ENCODE measurements at regions not wholly inside any gene's neighbourhood (a gene's known extent, or its start where the extent isn't known, plus 50 kb on each side); places are given as distances from the start of the nearest gene placed in this dataset.
"Not testable (repeated sequence)": the region's sequence is repeated elsewhere in the genome, so short reads cannot be mapped to it uniquely, and the experiment has no call there.

GRCh38 chr3:144477593-144477992 lies 506.0 kb downstream of the DIPK2A start:
- POLR2A ChIA-PET: no interaction called here
- ATAC-seq (no peak), DNase-seq (no peak)
- Mint-ChIP-seq H3K4me1 (no peaks in the 10 kb centered on the region), H3K9me3 (peaks cover 0 to 2% (median 0%) of the 10 kb centered on the region in 9 donors), H3K27me3 (peaks cover 0 to 4% (median 0%) of the 10 kb centered on the region in 5 donors), H3K36me3 (no peaks in the 10 kb centered on the region), H3K27ac (no peak overlapping the region), H3K4me3 (no peak overlapping the region)

DNA sequence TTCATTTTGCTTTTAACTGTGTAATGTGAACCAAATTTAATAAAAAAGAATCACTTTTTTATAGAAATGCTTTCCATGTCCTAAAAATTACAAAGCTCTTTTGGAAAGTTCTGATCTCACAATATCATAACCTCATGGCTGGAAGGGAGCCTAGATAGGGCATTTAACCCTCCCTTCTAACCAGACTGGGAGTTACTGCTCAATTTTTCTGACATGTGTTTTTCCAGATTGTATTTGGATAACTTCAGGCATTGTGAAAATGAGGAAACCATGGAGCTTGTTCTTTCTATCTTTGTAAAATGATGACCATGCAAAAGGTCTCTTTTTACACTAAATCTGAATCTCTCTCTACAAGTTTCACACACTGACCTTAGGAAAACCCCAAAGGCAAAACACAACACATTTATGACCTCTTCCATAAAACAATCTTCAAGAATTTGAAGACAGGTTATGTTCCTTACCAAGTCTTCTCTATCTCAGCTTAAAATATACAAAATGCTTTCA lies 508.8 kb downstream of the DIPK2A start:
- DNase-seq (no peak), ATAC-seq (no peak)
- Mint-ChIP-seq H3K9me3 (peaks cover 0 to 2% (median 0%) of the 10 kb centered on the region in 9 donors), H3K36me3 (no peaks in the 10 kb centered on the region), H3K27ac (no peak overlapping the region), H3K27me3 (peaks cover 0 to 4% (median 0%) of the 10 kb centered on the region in 5 donors), H3K4me3 (no peak overlapping the region), H3K4me1 (no peaks in the 10 kb centered on the region)
- POLR2A ChIA-PET: no interaction called here

GRCh38 chr3:144482876-144483275 lies 511.3 kb downstream of the DIPK2A start:
- peaks cover 0 to 2% (median 0%) of the 10 kb centered on the region in 5 donors for H3K27me3 Mint-ChIP-seq
- POLR2A ChIA-PET: no interaction called here

GRCh38 chr3:144487011-144487410 lies 515.4 kb downstream of the DIPK2A start:
- Mint-ChIP-seq H3K36me3 (no peaks in the 10 kb centered on the region), H3K27ac (no peak overlapping the region), H3K9me3 (no peaks in the 10 kb centered on the region), H3K27me3 (peaks cover 0 to 8% (median 0%) of the 10 kb centered on the region in 5 donors), H3K4me3 (no peak overlapping the region), H3K4me1 (no peaks in the 10 kb centered on the region)
- no peak for ATAC-seq
- POLR2A ChIA-PET: no interaction called here
- DNase-seq: no peak

More at GRCh38 chr3:144482876-144483275, 511.3 kb downstream of the DIPK2A start:
- Mint-ChIP-seq H3K9me3 (peaks cover 0 to 2% (median 0%) of the 10 kb centered on the region in 9 donors), H3K4me3 (no peak overlapping the region), H3K4me1 (no peaks in the 10 kb centered on the region), H3K27ac (no peak overlapping the region), H3K36me3 (no peaks in the 10 kb centered on the region)
- ATAC-seq: no peak
- DNase-seq: no peak

DNA sequence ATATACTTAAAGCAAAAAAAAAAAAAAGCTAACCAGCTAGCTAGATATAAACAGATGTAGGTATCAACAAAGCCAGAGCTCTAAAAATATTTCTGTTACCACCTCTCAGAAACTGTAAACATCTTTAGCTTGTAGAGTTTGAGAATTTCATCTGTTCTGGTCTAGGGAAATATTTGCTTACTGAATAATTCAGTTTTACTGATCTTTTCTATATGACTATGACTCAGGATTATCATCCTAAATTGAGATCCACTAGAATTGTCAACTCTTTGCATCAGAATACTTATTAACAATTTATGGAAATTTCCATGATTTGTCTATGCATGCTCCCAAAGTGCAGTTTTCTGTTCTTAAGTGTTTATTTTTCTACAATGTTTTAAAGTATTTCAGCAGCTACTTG lies 517.3 kb downstream of the DIPK2A start:
- H3K4me3 Mint-ChIP-seq: no peak overlapping the region
- H3K27me3 Mint-ChIP-seq: peaks cover 0 to 8% (median 0%) of the 10 kb centered on the region in 5 donors
- ATAC-seq (no peak), DNase-seq (no peak)
- no peaks in the 10 kb centered on the region for H3K9me3 Mint-ChIP-seq
- POLR2A ChIA-PET: no interaction called here
- H3K4me1 Mint-ChIP-seq: no peaks in the 10 kb centered on the region
- no peak overlapping the region for H3K27ac Mint-ChIP-seq
- no peaks in the 10 kb centered on the region for H3K36me3 Mint-ChIP-seq

- Mint-ChIP-seq H3K9me3 (no peaks in the 10 kb centered on the region), H3K27me3 (peaks cover 0 to 8% (median 0%) of the 10 kb centered on the region in 5 donors), H3K36me3 (no peaks in the 10 kb centered on the region), H3K4me3 (no peak overlapping the region), H3K4me1 (no peaks in the 10 kb centered on the region), H3K27ac (no peak overlapping the region)
- POLR2A ChIA-PET: no interaction called here
- DNase-seq (no peak), ATAC-seq (no peak)
Measured at GRCh38 chr3:144491333-144491732, 519.7 kb downstream of the DIPK2A start.

- H3K36me3 Mint-ChIP-seq, H3K27me3 Mint-ChIP-seq, H3K4me1 Mint-ChIP-seq, POLR2A ChIA-PET, H3K4me3 Mint-ChIP-seq, H3K27ac Mint-ChIP-seq, H3K9me3 Mint-ChIP-seq, ATAC-seq, DNase-seq: not testable (repeated sequence)
Measured at GRCh38 chr3:144494651-144495050, 523.0 kb downstream of the DIPK2A start.

GRCh38 chr3:144496141-144496835 lies 524.7 kb downstream of the DIPK2A start:
- H3K36me3 Mint-ChIP-seq: no peaks in the 10 kb centered on the region
- POLR2A ChIA-PET: no interaction called here
- no peak overlapping the region for H3K27ac Mint-ChIP-seq
- H3K9me3 Mint-ChIP-seq: peaks cover 0 to 2% (median 0%) of the 10 kb centered on the region in 9 donors
- no peaks in the 10 kb centered on the region for H3K4me1 Mint-ChIP-seq
- ATAC-seq (no peak), DNase-seq (no peak)
- peaks cover 0 to 6% (median 0%) of the 10 kb centered on the region in 5 donors for H3K27me3 Mint-ChIP-seq
- H3K4me3 Mint-ChIP-seq: no peak overlapping the region

DNA sequence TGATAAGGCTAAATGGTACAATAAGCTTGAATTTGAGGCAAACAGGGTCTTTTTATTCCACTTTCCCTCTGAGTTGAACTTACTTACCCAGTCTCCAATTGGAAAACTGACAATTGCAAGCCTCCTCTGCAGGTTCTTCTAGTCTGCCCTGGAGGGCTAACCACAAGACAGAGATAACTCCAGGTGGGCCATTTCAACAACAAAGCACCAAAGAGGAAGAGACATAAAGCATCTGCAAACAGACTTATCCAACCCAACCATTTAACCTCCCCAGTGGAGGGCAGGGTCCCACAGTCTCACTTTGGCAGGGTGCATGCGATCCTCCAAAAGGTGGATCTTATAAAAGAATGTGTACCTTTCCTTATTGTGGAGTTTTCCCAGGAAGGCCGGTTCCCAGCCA lies 525.8 kb downstream of the DIPK2A start:
- Mint-ChIP-seq H3K9me3 (peaks cover 0 to 2% (median 0%) of the 10 kb centered on the region in 9 donors), H3K27me3 (peaks cover 0 to 3% (median 0%) of the 10 kb centered on the region in 5 donors), H3K4me1 (no peaks in the 10 kb centered on the region), H3K36me3 (no peaks in the 10 kb centered on the region), H3K4me3 (no peak overlapping the region), H3K27ac (no peak overlapping the region)
- POLR2A ChIA-PET: no interaction called here
- DNase-seq (no peak), ATAC-seq (no peak)

GRCh38 chr3:144499001-144499930 lies 527.6 kb downstream of the DIPK2A start:
- POLR2A ChIA-PET: no interaction called here

DNA sequence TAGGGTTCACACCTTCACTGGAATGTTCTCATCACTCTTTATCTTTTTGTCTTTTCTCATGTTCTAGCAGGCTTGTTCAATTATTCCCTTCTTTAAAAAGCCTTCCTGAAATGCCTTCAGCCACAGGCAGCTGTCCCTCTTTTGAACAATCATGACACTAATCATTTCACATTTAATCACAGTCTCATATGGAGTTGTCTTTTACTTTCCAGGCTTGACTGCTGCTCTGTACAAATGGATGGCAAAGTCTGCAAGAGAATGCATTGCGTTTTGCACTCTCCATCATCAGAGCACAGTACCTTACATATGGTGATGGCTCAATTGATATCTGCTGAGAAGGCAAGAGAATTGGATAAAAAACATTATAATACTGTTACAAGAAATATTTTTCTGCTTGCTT lies 529.8 kb downstream of the DIPK2A start:
- Mint-ChIP-seq H3K9me3 (peaks cover 0 to 2% (median 0%) of the 10 kb centered on the region in 9 donors), H3K36me3 (no peaks in the 10 kb centered on the region), H3K4me3 (no peak overlapping the region), H3K27me3 (peaks cover 0 to 10% (median 0%) of the 10 kb centered on the region in 5 donors), H3K4me1 (no peaks in the 10 kb centered on the region), H3K27ac (no peak overlapping the region)
- DNase-seq (no peak), ATAC-seq (no peak)
- POLR2A ChIA-PET: no interaction called here

More at GRCh38 chr3:144499001-144499930, 527.6 kb downstream of the DIPK2A start:
- Mint-ChIP-seq H3K36me3 (no peaks in the 10 kb centered on the region), H3K9me3 (peaks cover 0 to 2% (median 0%) of the 10 kb centered on the region in 9 donors), H3K4me3 (no peak overlapping the region), H3K4me1 (no peaks in the 10 kb centered on the region), H3K27me3 (peaks cover 0 to 10% (median 0%) of the 10 kb centered on the region in 5 donors), H3K27ac (no peak overlapping the region)
- DNase-seq (no peak), ATAC-seq (no peak)

GRCh38 chr3:144502402-144502801 lies 530.8 kb downstream of the DIPK2A start:
- H3K36me3 Mint-ChIP-seq: no peaks in the 10 kb centered on the region
- H3K27ac Mint-ChIP-seq: no peak overlapping the region
- peaks cover 0 to 10% (median 0%) of the 10 kb centered on the region in 5 donors for H3K27me3 Mint-ChIP-seq
- no peaks in the 10 kb centered on the region for H3K4me1 Mint-ChIP-seq
- H3K9me3 Mint-ChIP-seq: peaks cover 0 to 2% (median 0%) of the 10 kb centered on the region in 9 donors
- DNase-seq (no peak), ATAC-seq (no peak)
- no peak overlapping the region for H3K4me3 Mint-ChIP-seq
- POLR2A ChIA-PET: no interaction called here

DNA sequence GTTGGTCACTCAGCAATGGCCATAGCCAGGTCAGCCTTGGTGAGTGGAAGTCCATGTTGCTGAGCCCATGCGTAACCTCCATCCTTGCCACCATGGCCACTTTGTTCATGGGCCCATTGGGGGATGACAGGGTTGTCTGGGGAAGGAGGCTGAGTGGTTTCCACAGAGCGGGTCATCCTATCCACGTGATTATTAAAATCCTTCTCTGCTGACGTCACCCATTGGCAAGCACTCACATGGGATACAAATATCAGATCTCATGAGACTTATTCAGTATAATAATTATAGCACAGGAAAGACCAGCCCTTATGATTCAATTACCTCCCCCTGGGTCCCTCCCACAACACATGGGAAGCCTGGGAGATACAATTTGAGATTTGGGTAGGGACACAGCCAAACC lies 534.8 kb downstream of the DIPK2A start:
- POLR2A ChIA-PET, H3K27ac Mint-ChIP-seq, H3K9me3 Mint-ChIP-seq, DNase-seq, H3K4me3 Mint-ChIP-seq, H3K4me1 Mint-ChIP-seq, H3K27me3 Mint-ChIP-seq, H3K36me3 Mint-ChIP-seq, ATAC-seq: not testable (repeated sequence)

All from naive thymus-derived CD8-positive, alpha-beta T cell (primary cell).